ENCODE measurements at regions not wholly inside any gene's neighbourhood (a gene's known extent, or its start where the extent isn't known, plus 50 kb on each side); places are given as distances from the start of the nearest gene placed in this dataset.

DNA sequence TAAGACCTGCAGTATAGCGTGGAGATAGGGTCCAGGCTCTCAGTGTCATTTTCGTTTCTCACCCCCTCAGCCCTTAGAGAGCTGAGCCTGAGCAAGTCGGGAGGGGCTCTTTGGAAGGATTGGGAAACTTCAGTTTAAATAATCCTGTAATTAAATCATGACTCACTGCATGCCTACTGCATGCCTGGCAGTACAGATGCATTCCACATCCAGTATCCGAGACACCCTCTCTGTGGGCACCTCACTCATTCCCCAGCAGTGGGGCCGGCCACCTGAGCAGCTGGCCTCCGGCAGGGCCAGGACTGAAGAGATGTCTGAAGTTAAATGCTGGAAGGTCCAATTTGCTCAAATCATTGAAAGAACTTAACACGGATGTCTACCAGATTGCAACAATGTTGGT is 316.6 kb downstream of the THBS2 start:
- no peak for TF ChIP-seq NFRKB (IDR thresholded peaks at IDR 0.05)
- no peak for TF ChIP-seq SP1 (IDR thresholded peaks at IDR 0.05)
- TF ChIP-seq ARNT (IDR thresholded peaks at IDR 0.05), result no peak
- TF ChIP-seq ZNF384 (IDR thresholded peaks at IDR 0.05), result no peak
- TF ChIP-seq SUZ12 (IDR thresholded peaks at IDR 0.05), result no peak
- no peak for TF ChIP-seq HDGF (IDR thresholded peaks at IDR 0.05; ENCODE audit: borderline replicate concordance)
- TF ChIP-seq FOXM1 (IDR thresholded peaks at IDR 0.05; ENCODE audit: borderline replicate concordance), result no peak
- no peak for TF ChIP-seq ELF4 (IDR thresholded peaks at IDR 0.05)
